ENCODE measurements at regions not wholly inside any gene's neighbourhood (a gene's known extent, or its start where the extent isn't known, plus 50 kb on each side); places are given as distances from the start of the nearest gene placed in this dataset.

DNA sequence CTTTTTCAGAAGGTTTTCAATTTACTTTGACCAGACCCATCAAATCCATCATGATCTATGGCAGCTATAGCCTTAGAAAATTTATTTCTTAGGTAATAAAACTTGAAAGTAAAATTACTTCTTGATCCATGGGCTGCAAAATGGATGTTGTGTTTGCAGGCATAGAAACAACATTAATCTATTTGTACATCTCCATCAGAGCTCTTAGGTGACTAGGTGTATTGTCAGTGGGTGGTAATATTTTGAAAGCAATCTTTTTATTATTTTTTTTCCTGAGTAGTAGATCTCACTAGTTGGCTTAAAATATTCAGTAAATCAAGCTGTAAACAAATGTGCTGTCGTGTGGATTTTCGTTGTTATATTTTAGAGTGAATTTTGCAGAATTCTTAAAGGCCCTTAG lies 710.0 kb downstream of the SLITRK6 start:
- TF ChIP-seq CTCF (IDR thresholded peaks at IDR 0.05) (no peak), EZH2phosphoT487 (IDR thresholded peaks at IDR 0.05) (no peak), EZH2 (IDR thresholded peaks at IDR 0.05) (no peak)
